Loucy (cell line): ENCODE measurements at regions not wholly inside any gene's neighbourhood (a gene's known extent, or its start where the extent isn't known, plus 50 kb on each side); places are given as distances from the start of the nearest gene placed in this dataset.

Experiments
- CTCF ChIP-seq: fragments of 200-600 bp; sonication (generic); conservative IDR thresholded peaks from 2 replicates; pipeline ENCODE4 v1.5.1; 2014; ENCODE audit warnings: mild to moderate bottlenecking, antibody characterized with exemption, low read length
- EZH2phosphoT487 ChIP-seq: fragments of 200-600 bp; IDR thresholded peaks from 2 replicates; pipeline ENCODE4 v1.6.1; 2018; ENCODE audit warnings: antibody characterized with exemption, mild to moderate bottlenecking, moderate library complexity, borderline replicate concordance

GRCh38 chr3:181464033-181464694 is 247.6 kb upstream of the SOX2 start:
- TF ChIP-seq EZH2phosphoT487 = no peak
- no peak for TF ChIP-seq CTCF
